ENCODE measurements at regions not wholly inside any gene's neighbourhood (a gene's known extent, or its start where the extent isn't known, plus 50 kb on each side); places are given as distances from the start of the nearest gene placed in this dataset.
"Not testable (repeated sequence)": the region's sequence is repeated elsewhere in the genome, so short reads cannot be mapped to it uniquely, and the experiment has no call there.

DNA sequence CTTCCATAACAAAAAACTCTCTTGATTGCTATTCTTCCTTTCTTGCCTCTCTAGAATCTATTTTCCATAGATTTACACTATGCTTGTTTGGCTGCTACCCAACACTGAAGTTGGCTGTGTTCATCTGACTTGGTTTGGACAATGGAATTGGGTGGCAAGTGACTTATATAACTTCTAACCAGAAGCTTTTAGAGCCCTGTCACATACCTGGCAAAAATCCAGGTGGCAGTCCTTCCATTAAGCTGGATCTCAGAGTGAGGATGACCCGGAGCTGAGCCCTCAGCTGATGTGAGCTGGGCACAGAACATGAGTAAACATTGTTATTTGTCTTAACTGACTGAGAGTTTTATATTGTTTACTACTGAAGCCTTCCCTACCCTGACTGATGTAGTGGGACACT lies 225.7 kb downstream of the TLR4 start:
- no peak overlapping the region for H3K4me3 ChIP-seq
- no peak overlapping the region for H3K27ac ChIP-seq

DNA sequence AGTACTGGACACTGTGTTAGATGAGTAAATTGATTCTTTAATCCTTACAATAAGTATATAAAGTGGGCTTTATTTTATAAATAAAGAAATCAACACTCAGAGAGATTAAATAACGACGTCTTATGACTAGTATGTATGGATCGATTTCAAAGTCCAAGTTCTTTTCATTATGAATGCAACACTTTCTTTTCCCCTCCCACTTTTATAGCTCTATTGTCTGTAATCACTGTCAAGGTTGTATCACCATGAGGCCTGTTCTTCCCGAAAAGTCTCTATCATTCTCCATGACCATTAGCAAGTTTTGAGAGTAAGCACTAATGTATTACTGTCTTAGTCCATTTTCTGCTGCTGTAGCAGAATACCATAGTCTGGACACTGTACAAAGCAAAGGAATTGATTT lies 228.4 kb downstream of the TLR4 start:
- no peak overlapping the region for H3K27ac ChIP-seq
- H3K4me3 ChIP-seq: no peak overlapping the region

DNA sequence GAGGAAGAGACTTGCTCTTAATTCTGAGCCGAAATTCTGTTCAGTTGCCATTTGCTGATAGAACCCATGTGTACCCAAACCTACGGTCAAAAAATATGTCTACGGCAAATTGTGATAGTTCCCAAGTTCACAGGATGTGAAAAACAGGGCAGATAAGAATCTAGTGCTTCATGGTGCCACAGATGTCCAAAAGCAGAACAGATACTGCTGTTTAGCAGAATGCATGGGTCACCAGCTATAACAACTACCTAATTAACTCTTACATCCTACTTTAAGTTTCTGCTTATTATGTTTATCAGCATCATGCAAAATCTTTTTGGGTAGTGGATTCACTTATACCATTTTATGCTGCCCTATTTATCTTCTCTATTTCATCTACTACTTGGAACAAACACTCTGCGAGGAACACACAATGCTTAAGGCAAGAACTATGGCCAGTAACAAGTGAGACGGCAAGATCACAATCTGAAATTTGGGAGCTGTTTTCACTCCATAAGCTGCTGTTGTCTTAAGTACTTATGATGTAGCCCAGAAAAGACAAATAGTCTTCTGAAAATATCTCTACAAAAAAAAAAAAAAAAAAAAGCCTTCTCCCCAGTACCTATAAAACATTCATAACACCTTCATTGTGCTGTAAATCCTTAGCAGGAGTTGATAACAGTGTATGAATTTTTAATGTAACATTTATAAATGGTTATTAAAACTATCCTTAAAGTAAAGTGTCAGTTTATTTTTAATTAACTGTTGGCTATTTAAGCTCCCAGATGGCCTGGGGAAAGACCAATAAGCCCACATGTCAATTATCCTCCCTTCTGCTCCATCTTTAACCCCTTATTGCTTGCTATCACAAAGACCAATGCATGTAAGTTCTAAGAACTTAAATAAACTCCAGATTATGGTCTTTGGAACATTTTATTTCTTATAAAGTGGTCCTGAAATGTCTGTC lies 232.3 kb downstream of the TLR4 start:
- no peak overlapping the region for H3K27ac ChIP-seq
- no peak overlapping the region for H3K4me3 ChIP-seq

DNA sequence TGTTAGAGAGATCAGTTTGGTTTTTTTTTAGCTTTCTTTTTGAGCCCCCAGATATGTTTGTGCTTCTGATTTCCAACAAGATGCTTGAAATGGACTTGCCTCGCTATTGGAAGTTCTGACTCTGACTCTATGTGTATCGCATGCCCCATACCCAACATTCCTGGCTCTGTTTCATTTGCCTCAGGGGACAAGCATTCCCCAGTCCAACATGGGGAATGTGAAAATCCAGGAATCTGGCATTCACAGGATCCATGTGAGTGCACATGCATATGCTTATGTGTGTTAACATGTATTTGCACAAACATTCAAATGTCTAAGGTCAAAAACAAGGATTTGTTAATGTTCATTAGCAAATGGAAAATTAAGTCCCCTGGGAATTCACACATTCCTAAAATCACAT lies 233.9 kb downstream of the TLR4 start:
- H3K4me3 ChIP-seq: no peak overlapping the region
- no peak overlapping the region for H3K27ac ChIP-seq

DNA sequence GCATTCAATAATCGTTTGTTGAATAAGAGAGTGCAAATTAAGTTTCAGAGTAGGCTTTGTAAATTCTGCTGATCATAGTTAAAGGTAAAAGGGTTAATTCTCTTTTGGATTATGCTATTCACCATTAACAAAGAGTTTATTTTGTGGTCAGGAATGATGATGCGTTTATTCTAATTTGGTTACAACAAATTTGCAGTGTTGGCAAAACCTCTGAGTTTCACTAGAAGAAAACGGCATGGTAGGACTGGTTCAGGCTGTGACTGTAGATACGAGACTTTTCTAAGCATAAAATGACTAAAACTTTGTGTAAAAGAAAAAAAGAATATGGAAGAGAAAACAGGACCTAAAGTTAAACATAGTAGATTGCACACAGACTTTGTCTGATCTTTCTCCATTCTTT lies 234.7 kb downstream of the TLR4 start:
- no peak overlapping the region for H3K4me3 ChIP-seq

DNA sequence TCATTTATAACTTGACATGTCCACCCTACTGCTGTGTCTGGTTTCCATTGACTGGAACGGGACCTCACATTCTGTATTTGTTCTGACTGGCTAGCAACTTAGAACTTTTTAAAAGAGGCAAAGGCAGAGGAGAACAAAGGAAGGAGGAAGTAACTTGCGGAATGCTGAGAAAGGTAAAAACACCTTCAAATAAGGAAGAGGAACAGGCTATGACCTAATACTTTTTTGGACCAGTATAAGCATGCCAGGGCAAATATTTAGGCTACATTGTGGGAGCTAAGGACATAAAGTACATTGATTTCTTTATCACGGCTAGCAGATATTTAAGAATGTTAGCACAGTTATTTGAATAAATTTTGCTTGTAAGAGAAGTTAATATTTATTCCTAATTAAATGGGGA lies 240.5 kb downstream of the TLR4 start:
- H3K27ac ChIP-seq, H3K4me3 ChIP-seq: not testable (repeated sequence)

More for the DNA sequence above, 234.7 kb downstream of the TLR4 start:
- H3K27ac ChIP-seq: no peak overlapping the region

DNA sequence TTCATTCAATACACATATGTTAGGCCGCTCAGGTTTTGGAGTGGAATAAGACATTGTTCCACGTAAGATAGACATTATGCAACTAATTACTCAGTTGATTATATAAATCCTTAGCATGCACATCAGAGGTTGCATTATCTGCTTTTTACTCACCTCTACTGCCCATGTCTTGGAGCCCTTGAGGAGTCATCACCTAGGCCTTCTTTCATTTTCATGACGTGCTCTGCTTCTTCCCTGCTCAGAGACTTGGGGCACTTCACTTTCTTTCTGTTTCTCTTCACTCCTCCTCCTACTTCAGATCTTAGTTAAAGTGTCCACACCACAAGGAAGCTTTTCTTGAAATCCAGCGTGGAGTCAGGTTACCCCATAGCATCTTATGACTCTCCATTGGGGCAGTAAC lies 241.1 kb downstream of the TLR4 start:
- Histone ChIP-seq H3K27ac (no peak overlapping the region), H3K4me3 (no peak overlapping the region)

DNA sequence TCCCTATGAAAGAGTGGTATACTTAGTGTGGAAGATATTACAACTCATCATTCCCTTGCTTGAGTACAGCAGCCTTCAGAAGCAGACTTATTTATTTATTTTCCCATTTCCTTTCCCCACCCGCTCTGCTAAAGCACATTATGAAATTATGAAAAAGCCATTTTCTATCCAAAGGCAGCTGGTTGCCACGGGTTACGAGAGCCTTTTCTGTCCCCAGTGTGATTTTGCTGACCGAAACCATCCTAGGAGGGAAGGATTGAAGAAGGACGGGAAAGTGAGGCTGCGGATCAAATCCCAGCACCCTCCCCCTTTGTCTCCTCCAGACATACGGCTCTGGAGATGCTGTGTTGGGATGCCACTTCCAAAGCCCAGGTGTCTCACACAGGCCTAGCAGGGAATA lies 246.9 kb downstream of the TLR4 start:
- no peak overlapping the region for H3K4me3 ChIP-seq

DNA sequence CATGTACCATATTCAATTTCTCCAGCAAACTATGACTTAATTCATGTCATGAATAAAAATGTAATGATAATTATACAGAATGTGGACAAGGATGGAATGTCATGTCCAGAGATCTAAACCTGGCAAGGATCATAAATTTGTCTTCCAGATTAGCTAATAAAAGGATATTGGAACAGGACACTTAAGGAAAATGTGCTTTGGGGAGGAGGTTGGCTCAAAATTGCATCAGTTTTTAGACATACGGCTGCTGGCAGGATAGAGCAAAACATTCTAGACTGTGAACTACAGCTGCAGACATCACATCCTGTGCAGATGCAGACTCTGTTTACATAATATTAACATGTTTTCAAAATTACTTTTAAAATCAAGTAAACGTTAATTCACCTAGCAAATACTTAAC lies 248.4 kb downstream of the TLR4 start:
- no peak overlapping the region for H3K27ac ChIP-seq
- H3K4me3 ChIP-seq: no peak overlapping the region

More for the DNA sequence above, 246.9 kb downstream of the TLR4 start:
- no peak overlapping the region for H3K27ac ChIP-seq

DNA sequence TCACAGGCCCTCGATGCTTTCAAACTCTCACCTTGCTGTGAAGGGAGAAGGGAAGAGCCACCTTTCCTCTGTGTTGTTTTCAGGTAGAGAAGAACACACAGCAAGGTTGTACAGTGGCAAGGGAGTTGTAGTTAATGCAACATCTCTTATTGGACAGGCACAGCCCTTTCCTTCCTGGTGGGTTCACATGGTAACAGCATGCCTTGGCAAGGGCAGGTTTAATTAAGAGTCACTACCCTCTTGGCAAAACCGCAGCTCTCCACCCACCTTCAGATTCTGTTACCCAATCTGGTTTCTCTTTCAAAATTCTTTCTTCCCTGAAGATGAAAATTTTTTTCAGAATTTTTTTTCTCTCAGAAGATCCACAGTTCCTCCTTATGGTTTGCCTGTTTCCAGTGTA lies 253.1 kb downstream of the TLR4 start:
- no peak overlapping the region for H3K27ac ChIP-seq
- H3K4me3 ChIP-seq: no peak overlapping the region

DNA sequence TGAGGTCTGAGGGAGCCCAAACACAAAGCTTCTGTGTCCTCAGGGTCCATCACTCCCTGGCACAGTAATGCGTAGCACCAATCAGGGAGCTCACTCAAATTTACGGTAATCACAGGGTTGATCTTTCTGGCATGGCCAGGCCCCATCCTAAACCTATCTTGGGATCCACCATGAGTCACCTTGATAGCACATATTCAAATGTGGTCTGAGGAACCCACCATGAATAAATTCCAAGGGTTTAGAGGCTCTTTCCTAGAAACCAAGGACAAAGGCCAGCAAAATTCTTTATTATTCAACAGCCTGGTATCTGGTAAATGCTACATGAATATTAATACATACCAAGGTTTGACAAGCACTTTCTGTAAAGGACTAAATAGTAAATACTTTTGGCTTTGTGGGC lies 254.5 kb downstream of the TLR4 start:
- H3K4me3 ChIP-seq: no peak overlapping the region
- no peak overlapping the region for H3K27ac ChIP-seq

DNA sequence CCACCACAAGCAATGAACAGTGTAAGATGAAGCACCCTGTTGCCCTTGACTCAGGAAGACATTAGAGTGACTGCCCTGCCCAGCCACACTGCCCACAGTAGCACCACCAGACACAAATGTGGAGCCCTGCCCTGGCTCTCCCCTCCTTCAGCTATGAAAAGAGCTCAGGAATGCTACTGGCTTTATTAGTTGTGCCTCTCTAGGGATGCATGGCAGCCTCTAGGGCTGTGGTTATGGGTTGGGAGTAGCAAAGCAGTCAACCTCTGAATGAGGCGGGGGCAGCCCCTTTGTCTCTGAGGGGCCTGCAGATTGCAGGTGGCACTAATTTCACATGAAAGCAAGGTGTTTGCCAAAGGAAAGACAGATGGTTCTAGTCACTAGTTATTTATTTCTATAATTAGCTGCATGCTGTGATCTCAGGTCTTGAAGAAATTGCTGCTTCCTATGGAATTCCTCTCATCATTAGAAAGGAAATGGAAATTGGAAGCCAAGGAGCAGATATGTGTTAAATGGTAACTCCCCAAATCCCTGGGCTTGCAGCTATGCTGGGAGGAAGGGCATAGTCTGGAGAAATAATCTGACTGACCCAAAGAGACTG lies 259.4 kb downstream of the TLR4 start:
- Histone ChIP-seq H3K4me3 (no peak overlapping the region), H3K27ac (no peak overlapping the region)

DNA sequence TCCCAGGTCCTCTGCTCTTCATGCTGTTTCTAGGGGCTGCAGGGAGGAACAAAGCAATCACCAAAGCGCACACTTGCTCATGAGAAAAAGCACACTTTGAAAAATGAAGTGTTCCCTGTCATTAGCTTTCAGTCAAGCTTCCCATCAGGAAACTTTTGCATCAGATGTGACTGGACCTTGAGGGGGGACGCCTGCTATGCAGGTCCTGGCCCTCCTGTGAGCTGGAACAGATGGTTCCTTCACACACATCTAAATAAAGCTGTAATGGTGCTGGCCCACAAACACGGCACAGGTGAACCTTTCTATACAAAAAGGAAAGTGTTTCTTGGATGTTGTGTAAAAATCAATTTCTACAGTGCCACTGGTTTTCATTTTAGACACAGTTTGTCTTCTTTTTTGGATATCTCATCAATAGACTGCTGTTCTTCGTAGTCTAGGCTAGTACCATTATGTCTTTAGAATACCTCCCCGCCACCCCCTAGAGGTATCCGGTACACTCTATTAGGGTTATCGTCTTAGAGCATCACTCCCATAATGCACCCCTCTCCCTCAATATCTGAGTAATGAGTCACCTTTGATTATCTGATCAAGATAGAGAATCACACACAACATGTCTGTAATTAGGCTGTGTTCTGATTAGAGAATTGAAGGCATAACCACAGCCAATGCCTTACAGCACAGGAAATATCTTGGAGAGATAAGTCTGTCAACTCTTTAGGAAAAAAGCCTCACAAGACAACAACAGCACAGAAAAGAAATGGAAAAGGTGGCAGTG lies 266.3 kb downstream of the TLR4 start:
- Histone ChIP-seq H3K27ac (no peak overlapping the region), H3K4me3 (no peak overlapping the region)

DNA sequence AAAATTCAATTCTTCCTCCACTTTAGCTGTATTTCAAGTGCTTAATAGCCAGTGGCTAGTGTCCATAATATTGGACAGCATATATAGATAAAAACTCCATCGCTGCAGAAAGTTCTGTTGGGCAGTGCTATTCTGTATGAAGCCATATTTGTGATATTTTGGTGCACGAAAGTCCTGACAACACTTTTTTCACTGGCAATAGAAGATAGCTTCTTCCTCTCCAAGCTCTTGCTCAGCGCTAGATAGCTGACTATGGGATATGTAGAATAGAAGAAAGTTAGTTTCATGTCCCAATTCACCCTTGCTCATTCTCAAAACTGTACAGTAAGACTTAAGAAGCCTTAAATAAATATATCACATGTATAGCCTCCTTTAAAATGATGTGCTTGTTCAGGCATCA lies 269.9 kb downstream of the TLR4 start:
- Histone ChIP-seq H3K4me3 (no peak overlapping the region), H3K27ac (no peak overlapping the region)

DNA sequence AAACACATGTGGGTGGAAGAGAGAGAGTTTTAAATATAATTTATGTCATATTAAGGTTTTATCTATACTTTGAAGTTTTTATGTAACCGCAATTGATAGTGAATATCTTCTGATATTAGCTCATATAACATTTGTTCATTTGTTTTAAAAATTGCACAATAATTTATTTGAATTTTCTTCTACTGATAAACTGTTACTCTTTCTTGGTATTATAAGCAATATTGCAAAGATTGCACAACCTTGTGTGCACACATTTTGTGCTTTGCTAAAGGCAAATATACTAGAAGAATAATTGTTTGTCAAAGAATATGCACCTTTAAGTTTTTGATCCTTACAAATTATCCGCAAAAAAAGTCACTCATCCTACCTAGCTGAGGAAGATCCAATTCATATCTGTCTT lies 275.7 kb downstream of the TLR4 start:
- H3K27ac ChIP-seq: no peak overlapping the region
- no peak overlapping the region for H3K4me3 ChIP-seq

DNA sequence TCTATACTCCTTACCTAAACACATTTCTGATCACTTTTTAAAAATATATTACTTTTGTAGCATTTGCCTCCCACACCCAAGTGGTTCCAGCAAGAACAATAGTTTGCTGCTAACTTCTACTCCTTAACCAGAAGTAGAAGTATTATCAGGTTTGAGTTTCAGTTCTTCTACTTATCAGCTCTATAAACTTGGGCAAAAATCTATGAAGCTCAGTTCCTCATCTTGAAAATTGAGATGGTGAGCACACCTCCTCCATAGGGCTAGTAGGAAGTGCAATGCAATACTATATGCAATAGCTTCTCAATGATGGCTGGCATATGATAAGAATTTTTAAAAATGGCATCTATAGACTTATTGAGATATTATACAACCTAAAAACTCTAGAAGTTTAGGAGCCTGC lies 283.7 kb downstream of the TLR4 start:
- Histone ChIP-seq H3K27ac (no peak overlapping the region), H3K4me3 (no peak overlapping the region)

DNA sequence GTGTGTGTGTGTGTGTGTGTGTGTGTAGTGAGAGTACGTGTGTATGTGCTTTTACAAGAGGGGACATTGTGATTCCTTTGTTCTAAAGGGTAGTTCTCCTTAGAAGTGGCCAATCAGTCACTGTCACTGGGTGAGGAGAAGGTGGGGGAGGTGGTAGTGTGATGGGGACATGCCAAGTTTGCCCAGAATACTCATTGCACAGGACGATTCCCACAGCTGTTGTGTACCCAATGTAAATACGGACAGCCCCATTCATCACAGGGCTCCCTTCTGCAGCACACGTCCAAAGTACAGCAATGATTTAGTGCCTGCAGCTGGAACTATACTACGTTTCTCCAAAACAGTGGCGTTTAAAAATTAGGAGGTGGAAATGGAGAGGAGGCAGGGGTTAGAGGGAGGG lies 287.8 kb downstream of the TLR4 start:
- H3K27ac ChIP-seq: no peak overlapping the region

DNA sequence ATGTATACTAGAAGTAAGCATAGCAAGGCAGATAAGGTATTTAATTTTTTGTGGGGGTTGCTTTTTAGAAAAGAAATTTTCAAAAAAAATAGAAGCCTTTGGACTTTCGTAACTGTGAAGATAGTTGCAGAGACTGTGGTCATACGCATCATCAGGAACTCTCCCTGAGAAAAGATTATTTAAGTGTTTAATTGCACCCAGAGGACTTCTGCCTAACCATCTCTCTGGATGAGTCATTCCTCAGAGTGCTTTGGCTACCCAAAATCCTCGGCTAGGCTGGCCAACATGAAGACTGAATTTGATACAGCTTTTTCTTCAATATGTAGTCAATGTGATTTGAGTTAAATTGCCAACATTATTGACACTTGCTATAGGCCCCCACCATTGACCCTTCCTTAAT lies 296.4 kb downstream of the TLR4 start:
- no peak overlapping the region for H3K27ac ChIP-seq

More for the DNA sequence above, 287.8 kb downstream of the TLR4 start:
- H3K4me3 ChIP-seq: no peak overlapping the region

DNA sequence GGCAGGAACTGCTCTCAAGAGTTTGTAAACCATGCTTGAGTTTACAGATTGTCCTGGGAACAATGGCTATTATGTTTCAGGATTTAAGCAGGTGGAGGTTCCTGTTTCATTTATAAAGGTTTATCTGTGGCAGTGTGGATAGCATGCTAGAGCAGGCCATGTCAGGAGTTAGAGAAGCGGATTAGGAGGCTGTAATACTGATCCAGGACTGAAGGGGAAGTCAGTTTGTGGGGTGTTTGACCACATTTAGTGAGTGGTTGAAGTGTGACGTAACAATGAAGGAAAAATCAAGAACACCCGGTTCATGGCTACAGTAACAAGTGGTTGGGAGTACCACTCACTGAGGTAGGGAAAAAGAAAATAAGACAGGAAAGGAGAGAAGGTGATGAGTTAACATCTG lies 299.0 kb downstream of the TLR4 start:
- Histone ChIP-seq H3K4me3 (no peak overlapping the region), H3K27ac (no peak overlapping the region)

More for the DNA sequence above, 296.4 kb downstream of the TLR4 start:
- no peak overlapping the region for H3K4me3 ChIP-seq

DNA sequence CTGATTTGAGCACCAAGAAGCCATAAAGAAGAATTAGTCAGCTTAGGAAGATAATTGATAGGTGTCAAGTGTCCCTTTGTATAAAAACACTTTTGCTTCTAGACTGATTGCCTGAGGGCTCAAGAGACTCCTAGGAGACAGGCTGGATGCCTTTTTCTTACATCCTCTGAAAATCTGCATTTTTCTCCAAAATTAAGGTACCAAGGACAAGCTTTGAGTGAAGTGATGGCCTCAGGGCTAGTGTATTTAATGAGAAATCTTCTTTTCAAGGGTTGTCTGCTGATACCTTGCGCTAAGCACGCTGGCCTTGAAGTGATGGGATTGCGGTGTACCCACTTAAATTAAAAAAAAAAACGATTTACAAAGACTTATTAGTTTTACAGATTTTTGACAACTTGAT lies 304.0 kb downstream of the TLR4 start:
- H3K27ac ChIP-seq: no peak overlapping the region
- no peak overlapping the region for H3K4me3 ChIP-seq

DNA sequence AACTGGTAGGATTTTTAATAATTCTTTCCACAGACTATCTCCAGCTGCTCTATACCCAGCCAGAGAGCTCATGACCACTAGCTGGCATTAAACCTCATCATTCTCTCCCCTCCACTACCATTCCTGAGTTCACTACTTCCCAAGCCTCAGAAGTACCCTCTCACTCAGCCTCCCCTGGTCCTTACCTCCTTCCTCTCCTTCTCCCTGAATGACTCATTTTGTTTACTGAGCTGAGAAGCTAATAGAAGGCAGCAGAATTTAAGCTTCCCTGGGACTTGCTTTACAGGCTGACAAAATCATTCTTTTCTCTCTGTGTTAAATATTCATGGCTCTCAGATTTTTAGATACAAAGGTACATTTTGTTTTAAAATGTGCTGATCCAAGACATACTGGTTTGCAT lies 305.4 kb downstream of the TLR4 start:
- H3K27ac ChIP-seq: no peak overlapping the region
- no peak overlapping the region for H3K4me3 ChIP-seq

Data from skin epidermis (tissue), 12 donors.